ENCODE measurements at regions not wholly inside any gene's neighbourhood (a gene's known extent, or its start where the extent isn't known, plus 50 kb on each side); places are given as distances from the start of the nearest gene placed in this dataset.

DNA sequence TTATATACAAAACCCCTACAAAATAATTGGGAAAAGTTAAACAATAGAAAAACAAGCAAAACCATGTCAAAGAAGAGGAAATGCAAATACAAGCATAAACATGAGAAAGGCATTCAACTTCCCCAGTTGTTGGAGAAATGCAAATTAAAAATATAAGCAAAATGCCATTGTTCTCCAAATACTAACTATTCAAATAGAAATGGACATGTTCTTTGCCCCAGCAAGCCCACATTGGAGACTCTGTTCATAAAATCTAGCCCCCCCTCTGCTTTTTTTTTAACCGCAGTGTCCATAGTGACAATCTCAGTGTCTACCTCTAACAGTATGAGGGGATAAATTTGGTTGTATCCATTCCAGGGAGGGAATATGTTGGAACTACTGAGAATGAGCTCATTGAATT, 59.7 kb upstream of the LCTL start:
- H3K4me3 ChIP-seq (replicated peaks in 1 of 3): no peak overlapping the region
- H3K9me3 ChIP-seq: no peaks in the 10 kb centered on the region
- DNase-seq: no peak
- H3K27me3 ChIP-seq: no peaks in the 10 kb centered on the region
- no peaks in the 10 kb centered on the region for H3K36me3 ChIP-seq
- H3K4me1 ChIP-seq: peaks cover 11 to 17% of the 10 kb centered on the region in 2 donors
- TF ChIP-seq, protein P1, sequence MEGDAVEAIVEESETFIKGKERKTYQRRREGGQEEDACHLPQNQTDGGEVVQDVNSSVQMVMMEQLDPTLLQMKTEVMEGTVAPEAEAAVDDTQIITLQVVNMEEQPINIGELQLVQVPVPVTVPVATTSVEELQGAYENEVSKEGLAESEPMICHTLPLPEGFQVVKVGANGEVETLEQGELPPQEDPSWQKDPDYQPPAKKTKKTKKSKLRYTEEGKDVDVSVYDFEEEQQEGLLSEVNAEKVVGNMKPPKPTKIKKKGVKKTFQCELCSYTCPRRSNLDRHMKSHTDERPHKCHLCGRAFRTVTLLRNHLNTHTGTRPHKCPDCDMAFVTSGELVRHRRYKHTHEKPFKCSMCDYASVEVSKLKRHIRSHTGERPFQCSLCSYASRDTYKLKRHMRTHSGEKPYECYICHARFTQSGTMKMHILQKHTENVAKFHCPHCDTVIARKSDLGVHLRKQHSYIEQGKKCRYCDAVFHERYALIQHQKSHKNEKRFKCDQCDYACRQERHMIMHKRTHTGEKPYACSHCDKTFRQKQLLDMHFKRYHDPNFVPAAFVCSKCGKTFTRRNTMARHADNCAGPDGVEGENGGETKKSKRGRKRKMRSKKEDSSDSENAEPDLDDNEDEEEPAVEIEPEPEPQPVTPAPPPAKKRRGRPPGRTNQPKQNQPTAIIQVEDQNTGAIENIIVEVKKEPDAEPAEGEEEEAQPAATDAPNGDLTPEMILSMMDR (IDR thresholded peaks at IDR 0.05): no peak
- no peak for TF ChIP-seq POLR2A (IDR thresholded peaks at IDR 0.05)
- WGBS, 2 donors: 94 to 95% methylated on average over 1 of the region's 1 CpG
- no peak overlapping the region for H3K27ac ChIP-seq
- intact Hi-C loops (cut with DNase I): no loop called here

DNA sequence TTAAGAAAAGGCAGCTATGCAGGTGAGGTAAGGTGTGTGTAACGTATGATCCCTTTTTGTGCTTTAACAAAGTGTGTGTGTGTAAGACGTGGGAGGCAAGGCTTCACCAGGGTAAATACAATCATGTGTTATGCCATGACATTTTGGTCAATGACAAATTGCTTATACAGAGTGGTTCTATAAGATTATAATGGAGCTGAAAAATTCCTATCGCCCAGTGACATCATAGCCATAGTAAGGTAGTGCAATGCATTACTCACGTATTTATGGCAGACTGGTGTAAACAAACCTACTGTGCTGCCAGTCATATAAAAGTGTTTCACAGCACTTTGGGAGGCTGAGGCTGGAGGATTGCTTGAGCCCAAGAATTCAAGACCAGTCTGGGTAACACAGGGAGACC, 60.2 kb upstream of the LCTL start:
- Histone ChIP-seq H3K4me1 (peaks cover 10 to 17% of the 10 kb centered on the region in 2 donors), H3K9me3 (no peaks in the 10 kb centered on the region), H3K27ac (no peak overlapping the region), H3K36me3 (no peaks in the 10 kb centered on the region), H3K27me3 (no peaks in the 10 kb centered on the region), H3K4me3 (replicated peaks in 1 of 3) (no peak overlapping the region)
- intact Hi-C loops (cut with DNase I): no loop called here
- no peak for TF ChIP-seq POLR2A (IDR thresholded peaks at IDR 0.05)
- TF ChIP-seq, protein P1 (IDR thresholded peaks at IDR 0.05): no peak
- no peak for DNase-seq
- WGBS, 2 donors: 94 to 98% methylated on average over 4 of the region's 4 CpGs

DNA sequence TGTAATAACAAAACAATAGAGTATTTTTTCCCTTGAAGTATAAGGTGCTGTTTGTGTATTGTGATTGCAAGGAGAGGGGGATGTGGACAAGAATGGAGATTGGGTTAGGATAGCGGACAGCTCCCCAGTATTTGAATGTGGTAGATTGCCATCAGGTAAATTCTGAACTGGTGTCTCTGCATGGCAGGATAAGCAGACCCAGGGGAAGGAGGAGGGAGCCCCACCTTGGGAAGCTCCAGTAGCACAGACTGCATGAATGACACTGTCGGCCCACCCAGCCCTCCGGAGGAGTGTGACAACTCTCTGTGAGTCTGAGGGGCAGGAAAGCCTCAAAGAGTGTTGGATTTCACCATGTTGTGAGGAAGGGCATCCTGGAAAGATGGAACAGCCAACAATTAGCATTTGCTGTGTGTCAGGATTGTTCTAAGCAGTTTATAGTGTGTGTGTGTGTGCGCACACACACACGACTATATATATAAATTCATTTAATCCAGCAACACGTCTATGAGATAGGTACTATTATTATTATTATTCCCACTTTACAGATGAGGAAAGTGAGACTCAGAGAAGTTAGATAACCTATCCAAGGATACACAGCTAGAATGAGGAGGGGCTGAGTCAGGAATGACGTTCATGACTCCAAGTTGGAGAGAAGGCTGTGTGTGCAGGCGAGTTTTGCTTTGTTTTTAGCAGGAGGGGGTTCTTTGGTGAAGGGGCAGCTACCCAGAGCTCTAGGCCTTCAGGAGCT, 63.4 kb upstream of the LCTL start:
- no peak for DNase-seq
- Histone ChIP-seq H3K4me3 (replicated peaks in 1 of 3) (no peak overlapping the region), H3K4me1 (peaks cover 0 to 6% of the 10 kb centered on the region in 2 donors), H3K27ac (no peak overlapping the region), H3K9me3 (no peaks in the 10 kb centered on the region), H3K27me3 (no peaks in the 10 kb centered on the region), H3K36me3 (no peaks in the 10 kb centered on the region)
- whole genome bisulfite sequencing, 2 donors: 87 to 90% methylated on average over 8 of the region's 8 CpGs
- intact Hi-C loops (cut with DNase I): no loop called here
- no peak for TF ChIP-seq POLR2A (IDR thresholded peaks at IDR 0.05)
- TF ChIP-seq, protein P1 (IDR thresholded peaks at IDR 0.05): no peak

DNA sequence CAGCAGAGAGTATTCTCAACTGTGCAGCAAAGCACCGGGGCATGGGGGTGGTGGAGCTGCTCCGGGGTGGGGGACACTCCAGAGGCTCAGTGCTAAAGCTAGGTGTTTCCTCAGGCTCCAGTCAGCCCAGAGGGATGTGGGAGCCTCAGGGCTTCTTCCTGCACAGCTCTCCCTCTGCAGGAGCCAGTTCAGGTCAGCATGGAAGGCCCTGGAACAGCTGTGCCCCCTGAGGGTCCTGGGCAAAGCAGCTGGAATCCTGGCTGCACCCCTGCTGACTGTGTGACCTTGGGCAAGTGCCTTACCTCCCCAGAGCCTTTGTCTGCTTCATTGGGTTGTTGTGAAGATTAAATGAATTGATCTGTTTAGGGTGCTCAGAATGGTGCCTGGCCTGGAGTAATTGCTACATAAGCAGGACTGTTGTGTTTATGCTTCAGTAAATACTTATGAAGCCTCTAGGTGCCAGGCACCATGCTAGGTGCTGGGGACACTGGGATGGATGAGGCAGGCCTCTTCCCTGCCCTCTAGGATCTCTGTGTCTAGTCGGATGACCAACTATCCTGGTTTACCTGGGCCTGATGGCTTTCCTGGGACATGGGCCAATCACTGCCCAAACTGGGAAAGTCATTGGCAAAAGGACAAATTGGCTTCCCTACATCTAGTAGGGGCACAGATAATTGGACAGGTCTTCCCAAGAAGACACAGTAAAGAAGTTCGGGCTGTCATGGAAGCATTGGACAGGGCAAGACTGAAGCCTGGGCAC, 64.2 kb upstream of the LCTL start:
- intact Hi-C loops (cut with DNase I): no loop called here
- Histone ChIP-seq H3K4me1 (peaks cover 0 to 6% of the 10 kb centered on the region in 2 donors), H3K4me3 (replicated peaks in 1 of 3) (no peak overlapping the region), H3K9me3 (no peaks in the 10 kb centered on the region), H3K27ac (no peak overlapping the region), H3K36me3 (no peaks in the 10 kb centered on the region), H3K27me3 (no peaks in the 10 kb centered on the region)
- TF ChIP-seq, protein P1 (IDR thresholded peaks at IDR 0.05): no peak
- 69 to 79% methylated on average over 4 of the region's 4 CpGs for WGBS, 2 donors
- no peak for DNase-seq

DNA sequence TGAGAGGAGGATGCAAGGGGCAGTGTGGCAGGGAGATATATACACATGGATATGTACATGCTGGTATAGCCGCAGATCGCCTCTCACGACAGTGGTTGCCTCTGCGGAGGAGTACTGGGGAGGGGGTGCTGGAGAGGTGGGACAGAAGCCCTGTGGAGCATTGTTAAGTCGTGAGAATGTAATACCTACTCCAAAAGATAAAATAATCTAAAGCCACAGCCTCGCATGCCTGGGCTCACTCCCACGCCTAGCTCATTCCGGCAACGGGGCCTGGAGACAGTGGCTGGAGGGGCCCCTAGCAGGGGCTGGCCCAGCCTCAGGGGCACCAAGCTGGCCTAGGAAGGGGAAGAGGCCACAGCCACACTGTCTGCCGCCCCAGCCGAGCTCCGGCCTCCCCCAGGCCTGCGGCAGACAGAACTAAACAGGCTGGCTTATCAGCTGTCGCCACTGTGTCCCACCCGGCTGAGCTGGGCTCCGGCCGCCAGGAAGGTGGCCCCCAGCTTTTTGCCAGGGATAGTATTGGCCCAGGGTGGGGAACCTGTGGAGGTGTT, 65.1 kb upstream of the LCTL start:
- 78 to 83% methylated on average over 12 to 16 of the region's 17 CpGs for WGBS, 2 donors
- Histone ChIP-seq H3K27me3 (no peaks in the 10 kb centered on the region), H3K4me1 (peaks cover 0 to 6% of the 10 kb centered on the region in 2 donors), H3K36me3 (no peaks in the 10 kb centered on the region), H3K27ac (no peak overlapping the region), H3K4me3 (replicated peaks in 1 of 3) (no peak overlapping the region), H3K9me3 (no peaks in the 10 kb centered on the region)
- intact Hi-C loops (cut with DNase I): no loop called here
- TF ChIP-seq POLR2A (IDR thresholded peaks at IDR 0.05): no peak
- TF ChIP-seq, protein P1 (IDR thresholded peaks at IDR 0.05): no peak
- no peak for DNase-seq
